NCI-H510A treated with DMSO at 0.1 percent for 48 hours (cell line): ENCODE measurements at regions not wholly inside any gene's neighbourhood (a gene's known extent, or its start where the extent isn't known, plus 50 kb on each side); places are given as distances from the start of the nearest gene placed in this dataset.

ENCODE experiments used
- DNase-seq: peaks from one replicate; lab custom pipeline; 2025; lab: John Stamatoyannopoulos, UW

DNA sequence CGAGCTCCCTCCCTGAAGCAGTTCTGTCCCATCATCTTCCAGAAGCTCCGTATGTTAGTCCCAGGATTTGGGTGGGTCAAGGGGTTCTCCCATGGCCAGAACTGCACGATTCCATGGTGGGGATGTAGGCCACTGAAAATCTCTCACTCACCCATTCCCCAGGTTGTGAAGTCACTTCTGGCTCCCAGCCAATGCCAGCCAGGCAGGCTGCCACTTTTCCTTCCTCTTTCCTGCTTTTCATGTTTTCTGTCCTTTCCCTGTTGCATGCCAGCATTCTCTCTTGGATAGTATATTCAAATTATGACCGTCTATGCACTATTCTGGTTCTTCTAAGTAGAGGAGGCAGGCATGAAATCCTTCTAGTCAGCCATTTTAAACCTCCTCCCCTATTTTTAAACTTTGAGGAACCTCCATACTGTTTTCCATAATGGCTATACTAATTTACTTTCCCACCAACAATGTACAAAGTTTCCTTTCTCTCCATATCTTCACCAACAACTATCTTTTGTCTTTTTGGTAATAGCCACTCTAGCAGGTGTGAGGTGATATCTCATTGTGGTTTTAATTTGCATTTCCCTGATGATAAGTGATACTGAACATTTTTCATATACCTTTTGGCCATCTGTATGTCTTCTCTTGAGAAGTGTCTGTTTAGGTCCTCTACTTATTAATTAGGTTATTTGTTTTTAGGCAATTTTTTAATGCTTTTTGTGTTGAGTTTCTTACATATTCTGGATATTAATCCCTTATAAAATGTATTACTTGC, 182.1 kb upstream of the TET2 start:
- DNase-seq, result no peak

DNA sequence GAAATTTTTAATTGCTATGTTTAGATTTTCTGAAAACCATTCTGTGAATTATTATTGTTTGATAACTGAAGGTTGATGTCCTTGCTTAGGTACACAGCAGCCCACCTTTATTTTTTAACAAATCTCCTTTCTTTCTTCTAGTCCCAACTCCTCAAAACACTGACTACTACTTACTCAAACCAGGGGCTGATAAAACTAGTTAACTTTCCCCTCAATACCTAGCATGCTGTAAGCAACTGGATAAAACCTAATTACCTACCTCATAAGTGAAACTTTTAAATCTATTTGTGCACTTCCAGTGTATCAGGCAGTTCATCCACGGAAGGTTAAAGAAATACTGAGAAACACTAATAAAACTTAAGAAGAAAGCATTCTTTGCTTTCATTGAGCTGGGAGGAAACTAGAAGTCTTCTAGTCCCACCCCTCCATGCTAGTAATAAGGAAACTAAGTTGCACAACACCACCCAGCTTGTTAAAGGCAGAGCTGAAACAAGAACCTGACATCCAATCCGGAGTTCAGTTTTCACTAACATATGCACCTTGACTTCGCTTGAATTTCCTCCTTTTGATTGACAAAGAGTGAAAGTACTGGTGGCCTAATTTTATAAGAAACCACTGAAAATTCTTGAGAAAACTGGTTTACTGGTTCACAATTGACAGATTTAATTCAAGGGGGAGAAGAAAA, 180.2 kb upstream of the TET2 start:
- DNase-seq, result peak; percentile 36

- DNase-seq, result peak; percentile 36
Measured at GRCh38 chr4:104967034-104967401, 179.7 kb upstream of the TET2 start.

- no peak for DNase-seq
Measured at GRCh38 chr4:104969394-104970082, 177.1 kb upstream of the TET2 start.

- DNase-seq, result no peak
Measured at GRCh38 chr4:104971462-104971861, 175.2 kb upstream of the TET2 start.

DNA sequence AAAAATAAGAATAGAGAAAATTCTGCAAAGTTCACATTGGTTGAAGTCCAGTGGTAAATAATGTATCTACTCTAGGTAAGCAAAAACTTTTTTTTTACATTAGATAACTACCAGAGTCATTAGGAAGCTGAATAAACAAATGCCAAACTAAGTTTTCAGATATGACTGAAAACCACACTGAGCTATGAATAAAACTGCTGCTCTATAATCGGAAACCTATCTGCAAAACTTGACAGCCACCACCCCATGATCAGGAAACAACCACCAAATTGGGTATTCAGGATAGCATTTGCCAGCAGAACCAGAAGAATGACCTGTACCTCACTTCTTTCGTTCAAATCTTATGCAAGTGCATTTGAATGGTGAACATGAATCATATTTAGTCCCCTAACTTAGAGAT, 173.0 kb upstream of the TET2 start:
- no peak for DNase-seq

DNA sequence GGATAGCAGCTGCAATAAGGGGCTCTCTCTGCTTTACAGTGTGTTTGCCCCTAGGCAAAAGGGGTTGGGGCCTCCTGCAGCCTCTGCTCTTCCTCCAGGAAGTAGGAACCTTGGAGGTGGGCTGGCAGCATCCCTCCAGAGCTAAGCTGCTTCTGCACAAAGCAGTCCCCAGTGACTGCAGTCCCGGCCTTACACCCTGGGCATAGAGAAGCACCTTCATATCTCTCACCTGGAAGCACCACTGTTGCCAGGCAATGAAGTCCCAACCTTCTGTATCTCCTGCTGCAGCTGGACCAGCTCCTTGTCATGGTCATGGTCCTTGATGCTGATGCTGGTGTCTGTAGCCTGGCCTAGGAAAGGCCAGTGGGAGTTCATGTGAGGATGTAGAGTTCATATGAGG, 171.1 kb upstream of the TET2 start:
- no peak for DNase-seq

- DNase-seq, result no peak
Measured at GRCh38 chr4:104976262-104976661, 170.4 kb upstream of the TET2 start.

GRCh38 chr4:104979083-104979760, 167.5 kb upstream of the TET2 start:
- no peak for DNase-seq

DNA sequence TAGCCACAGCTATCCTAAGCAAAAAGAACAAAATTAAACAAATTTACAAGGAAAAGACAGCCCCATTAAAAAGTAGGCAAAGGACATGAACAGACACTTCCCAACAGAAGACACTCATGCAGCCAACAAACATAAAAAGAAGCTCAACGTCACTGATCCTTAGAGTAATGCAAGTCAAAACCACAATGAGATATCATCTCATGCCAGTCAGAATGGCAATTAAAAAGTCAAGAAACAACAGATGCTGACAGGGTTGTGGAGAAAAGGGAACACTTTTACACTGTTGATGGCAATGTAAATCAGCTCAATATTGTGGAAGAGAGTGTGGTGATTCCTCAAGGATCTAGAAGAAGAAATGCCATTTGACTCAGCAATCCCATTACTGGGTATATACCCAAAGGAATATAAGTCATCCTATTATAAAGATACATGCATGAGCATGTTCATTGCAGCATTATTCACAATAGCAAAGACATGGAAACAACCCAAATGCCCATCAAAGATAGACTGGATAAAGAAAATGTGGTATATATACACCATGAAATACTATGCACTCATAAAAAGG, 163.0 kb upstream of the TET2 start:
- DNase-seq, result no peak

DNA sequence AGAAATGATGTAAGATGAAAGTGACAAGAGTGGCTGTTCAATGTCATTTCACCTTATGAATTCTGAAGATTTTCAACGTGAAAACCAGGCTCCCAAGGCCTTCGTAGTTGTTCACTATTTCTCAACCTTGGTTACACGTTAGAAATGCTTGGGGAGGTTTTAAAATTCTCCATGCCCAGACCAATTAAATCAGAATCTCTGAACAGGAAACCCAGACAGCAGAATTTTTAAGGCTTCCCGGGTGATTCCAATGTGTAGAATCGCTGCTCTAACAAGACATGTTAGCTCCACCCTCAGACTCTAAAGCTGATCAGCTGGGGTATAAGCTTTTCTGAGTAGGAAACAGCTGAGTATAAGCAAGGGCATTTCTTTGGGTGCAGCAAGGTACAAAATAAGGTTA, 160.4 kb upstream of the TET2 start:
- DNase-seq, result no peak

- DNase-seq, result peak; percentile 4
Measured at GRCh38 chr4:104989371-104989770, 157.3 kb upstream of the TET2 start.

GRCh38 chr4:105002278-105002677, 144.4 kb upstream of the TET2 start:
- no peak for DNase-seq

GRCh38 chr4:105014234-105014633, 132.4 kb upstream of the TET2 start:
- no peak for DNase-seq

GRCh38 chr4:105014635-105015034, 132.0 kb upstream of the TET2 start:
- no peak for DNase-seq

- no peak for DNase-seq
Measured at GRCh38 chr4:105015750-105016149, 130.9 kb upstream of the TET2 start.

DNA sequence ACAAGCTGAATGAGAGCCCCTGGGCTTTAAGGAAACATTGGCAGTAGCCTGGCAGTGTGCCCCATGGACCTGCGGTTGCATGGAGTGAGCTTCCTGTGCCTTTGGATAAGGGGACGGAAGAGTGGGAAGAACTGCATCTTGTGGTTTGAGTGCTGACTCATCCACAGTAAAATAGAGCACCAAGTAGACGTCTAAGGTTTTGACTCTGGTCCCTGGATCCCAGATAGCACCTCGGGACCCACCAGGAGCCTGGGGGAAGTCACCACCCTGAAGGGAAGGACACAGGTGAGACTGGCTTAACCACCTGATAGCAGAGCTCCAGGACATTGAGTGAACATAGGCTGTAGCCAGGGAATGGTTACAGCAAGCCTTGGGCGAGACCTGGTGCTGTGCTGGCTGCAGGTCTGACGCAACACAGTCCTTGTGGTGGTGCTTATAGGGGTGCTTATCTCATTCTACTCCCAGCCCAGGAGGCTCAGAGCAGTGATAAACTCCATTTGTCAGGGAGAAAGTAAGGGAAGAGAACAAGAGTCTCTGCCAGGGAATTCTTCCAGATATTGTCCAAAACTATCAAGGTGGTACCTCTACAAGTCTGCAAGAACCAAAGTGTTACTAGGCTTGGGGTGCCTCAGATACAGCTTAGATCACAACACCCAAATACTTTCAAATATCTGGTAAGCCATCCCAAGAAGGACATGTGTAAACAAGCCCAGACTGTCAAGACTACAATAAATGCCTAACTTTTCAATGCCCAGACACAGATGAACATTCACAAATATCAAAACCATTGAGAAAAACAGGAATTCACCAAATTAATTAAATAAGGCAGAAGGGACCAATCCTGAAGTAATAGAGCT, 123.6 kb upstream of the TET2 start:
- DNase-seq, result no peak

DNA sequence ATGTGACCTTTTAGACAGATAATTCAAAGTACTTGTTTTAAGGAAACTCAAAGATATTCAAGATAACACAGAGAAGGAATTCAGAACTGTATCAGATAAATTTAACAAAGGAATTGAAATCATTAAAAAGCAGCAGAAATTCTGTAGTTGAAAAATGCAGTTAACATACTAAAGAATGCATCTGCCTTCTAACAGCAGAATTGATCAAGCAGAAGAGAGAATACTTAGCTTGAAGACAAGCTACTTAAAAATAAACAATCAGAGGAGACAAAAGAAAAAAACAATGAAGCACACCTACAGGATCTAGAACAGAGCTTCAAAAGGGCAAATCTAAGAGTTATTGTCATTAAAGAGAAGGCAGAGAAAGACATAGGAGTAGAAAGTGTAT, 123.0 kb upstream of the TET2 start:
- DNase-seq, result no peak

- DNase-seq, result no peak
Measured at GRCh38 chr4:105025263-105026017, 121.2 kb upstream of the TET2 start.

- no peak for DNase-seq
Measured at GRCh38 chr4:105036991-105037390, 109.7 kb upstream of the TET2 start.

GRCh38 chr4:105042451-105042850, 104.2 kb upstream of the TET2 start:
- DNase-seq, result no peak
